ENCODE measurements at regions not wholly inside any gene's neighbourhood (a gene's known extent, or its start where the extent isn't known, plus 50 kb on each side); places are given as distances from the start of the nearest gene placed in this dataset.

DNA sequence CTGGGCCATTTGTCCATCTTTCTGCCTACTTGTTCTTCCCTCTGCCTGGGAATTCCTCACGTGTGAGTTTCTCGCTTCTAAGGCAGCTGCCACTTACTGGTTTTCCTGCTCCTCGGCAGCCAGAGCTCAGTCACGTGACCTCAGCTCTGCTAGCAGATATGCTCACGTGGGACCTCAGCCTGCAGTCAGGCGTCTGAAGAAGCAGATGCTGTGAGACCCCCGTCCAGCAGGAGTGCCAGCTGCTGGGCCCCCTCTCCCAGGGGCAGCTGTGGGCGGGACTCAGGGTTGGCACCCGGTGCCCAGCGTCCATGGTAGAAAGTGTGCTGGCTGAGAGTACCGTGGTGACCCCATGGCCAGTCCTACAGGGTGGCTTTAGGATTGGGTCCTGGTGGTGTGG, 161.3 kb upstream of the TLE3 start (continued):
- TF ChIP-seq, protein P1, sequence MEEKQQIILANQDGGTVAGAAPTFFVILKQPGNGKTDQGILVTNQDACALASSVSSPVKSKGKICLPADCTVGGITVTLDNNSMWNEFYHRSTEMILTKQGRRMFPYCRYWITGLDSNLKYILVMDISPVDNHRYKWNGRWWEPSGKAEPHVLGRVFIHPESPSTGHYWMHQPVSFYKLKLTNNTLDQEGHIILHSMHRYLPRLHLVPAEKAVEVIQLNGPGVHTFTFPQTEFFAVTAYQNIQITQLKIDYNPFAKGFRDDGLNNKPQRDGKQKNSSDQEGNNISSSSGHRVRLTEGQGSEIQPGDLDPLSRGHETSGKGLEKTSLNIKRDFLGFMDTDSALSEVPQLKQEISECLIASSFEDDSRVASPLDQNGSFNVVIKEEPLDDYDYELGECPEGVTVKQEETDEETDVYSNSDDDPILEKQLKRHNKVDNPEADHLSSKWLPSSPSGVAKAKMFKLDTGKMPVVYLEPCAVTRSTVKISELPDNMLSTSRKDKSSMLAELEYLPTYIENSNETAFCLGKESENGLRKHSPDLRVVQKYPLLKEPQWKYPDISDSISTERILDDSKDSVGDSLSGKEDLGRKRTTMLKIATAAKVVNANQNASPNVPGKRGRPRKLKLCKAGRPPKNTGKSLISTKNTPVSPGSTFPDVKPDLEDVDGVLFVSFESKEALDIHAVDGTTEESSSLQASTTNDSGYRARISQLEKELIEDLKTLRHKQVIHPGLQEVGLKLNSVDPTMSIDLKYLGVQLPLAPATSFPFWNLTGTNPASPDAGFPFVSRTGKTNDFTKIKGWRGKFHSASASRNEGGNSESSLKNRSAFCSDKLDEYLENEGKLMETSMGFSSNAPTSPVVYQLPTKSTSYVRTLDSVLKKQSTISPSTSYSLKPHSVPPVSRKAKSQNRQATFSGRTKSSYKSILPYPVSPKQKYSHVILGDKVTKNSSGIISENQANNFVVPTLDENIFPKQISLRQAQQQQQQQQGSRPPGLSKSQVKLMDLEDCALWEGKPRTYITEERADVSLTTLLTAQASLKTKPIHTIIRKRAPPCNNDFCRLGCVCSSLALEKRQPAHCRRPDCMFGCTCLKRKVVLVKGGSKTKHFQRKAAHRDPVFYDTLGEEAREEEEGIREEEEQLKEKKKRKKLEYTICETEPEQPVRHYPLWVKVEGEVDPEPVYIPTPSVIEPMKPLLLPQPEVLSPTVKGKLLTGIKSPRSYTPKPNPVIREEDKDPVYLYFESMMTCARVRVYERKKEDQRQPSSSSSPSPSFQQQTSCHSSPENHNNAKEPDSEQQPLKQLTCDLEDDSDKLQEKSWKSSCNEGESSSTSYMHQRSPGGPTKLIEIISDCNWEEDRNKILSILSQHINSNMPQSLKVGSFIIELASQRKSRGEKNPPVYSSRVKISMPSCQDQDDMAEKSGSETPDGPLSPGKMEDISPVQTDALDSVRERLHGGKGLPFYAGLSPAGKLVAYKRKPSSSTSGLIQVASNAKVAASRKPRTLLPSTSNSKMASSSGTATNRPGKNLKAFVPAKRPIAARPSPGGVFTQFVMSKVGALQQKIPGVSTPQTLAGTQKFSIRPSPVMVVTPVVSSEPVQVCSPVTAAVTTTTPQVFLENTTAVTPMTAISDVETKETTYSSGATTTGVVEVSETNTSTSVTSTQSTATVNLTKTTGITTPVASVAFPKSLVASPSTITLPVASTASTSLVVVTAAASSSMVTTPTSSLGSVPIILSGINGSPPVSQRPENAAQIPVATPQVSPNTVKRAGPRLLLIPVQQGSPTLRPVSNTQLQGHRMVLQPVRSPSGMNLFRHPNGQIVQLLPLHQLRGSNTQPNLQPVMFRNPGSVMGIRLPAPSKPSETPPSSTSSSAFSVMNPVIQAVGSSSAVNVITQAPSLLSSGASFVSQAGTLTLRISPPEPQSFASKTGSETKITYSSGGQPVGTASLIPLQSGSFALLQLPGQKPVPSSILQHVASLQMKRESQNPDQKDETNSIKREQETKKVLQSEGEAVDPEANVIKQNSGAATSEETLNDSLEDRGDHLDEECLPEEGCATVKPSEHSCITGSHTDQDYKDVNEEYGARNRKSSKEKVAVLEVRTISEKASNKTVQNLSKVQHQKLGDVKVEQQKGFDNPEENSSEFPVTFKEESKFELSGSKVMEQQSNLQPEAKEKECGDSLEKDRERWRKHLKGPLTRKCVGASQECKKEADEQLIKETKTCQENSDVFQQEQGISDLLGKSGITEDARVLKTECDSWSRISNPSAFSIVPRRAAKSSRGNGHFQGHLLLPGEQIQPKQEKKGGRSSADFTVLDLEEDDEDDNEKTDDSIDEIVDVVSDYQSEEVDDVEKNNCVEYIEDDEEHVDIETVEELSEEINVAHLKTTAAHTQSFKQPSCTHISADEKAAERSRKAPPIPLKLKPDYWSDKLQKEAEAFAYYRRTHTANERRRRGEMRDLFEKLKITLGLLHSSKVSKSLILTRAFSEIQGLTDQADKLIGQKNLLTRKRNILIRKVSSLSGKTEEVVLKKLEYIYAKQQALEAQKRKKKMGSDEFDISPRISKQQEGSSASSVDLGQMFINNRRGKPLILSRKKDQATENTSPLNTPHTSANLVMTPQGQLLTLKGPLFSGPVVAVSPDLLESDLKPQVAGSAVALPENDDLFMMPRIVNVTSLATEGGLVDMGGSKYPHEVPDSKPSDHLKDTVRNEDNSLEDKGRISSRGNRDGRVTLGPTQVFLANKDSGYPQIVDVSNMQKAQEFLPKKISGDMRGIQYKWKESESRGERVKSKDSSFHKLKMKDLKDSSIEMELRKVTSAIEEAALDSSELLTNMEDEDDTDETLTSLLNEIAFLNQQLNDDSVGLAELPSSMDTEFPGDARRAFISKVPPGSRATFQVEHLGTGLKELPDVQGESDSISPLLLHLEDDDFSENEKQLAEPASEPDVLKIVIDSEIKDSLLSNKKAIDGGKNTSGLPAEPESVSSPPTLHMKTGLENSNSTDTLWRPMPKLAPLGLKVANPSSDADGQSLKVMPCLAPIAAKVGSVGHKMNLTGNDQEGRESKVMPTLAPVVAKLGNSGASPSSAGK (IDR thresholded peaks at IDR 0.05): 0 out of 2 replicates have a peak, but pooled peaks have one; percentile 38
- TF ChIP-seq, protein P2, sequence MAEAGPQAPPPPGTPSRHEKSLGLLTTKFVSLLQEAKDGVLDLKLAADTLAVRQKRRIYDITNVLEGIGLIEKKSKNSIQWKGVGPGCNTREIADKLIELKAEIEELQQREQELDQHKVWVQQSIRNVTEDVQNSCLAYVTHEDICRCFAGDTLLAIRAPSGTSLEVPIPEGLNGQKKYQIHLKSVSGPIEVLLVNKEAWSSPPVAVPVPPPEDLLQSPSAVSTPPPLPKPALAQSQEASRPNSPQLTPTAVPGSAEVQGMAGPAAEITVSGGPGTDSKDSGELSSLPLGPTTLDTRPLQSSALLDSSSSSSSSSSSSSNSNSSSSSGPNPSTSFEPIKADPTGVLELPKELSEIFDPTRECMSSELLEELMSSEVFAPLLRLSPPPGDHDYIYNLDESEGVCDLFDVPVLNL (CRISPR knock-in tag; IDR thresholded peaks at IDR 0.05; ENCODE audit: low read depth): no peak
- TF ChIP-seq ELF1 (tag; IDR thresholded peaks at IDR 0.05) (no peak), CBFA2T2 (conservative IDR thresholded peaks at IDR 0.05) (peak; percentile 85), ZNF583 (CRISPR knock-in tag; IDR thresholded peaks at IDR 0.05) (no peak), SMAD2 (IDR thresholded peaks at IDR 0.05; ENCODE audit: low read depth, low read length) (no peak)
